ENCODE measurements at regions not wholly inside any gene's neighbourhood (a gene's known extent, or its start where the extent isn't known, plus 50 kb on each side); places are given as distances from the start of the nearest gene placed in this dataset.

DNA sequence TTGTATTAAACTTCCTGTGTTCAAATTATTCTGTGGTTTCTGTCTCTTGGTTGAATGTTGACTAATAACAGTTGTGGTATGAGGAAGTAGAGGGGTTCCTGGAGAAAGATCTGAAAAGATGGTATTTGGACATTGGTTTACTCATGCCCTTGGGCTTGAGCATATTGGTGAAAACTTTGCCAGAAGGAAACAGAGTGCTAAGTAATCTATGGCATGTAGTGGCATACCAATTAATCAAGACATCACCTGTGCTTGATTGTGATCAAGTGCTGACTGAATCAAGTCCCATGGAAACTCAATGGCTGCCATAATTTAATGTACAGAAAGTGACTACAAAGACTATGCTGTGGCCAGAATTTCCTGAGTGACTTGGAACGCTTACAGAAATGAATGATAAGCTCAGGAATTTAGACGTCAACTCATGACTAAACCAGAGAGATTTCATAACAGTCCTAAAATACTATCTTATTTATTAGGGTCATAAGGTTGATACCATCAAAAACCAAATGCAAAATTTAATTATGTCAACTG, 2062.9 kb downstream of the ARAP2 start:
- TF ChIP-seq POLR2A (IDR thresholded peaks at IDR 0.05) = no peak
- TF ChIP-seq CTCF (IDR thresholded peaks at IDR 0.05) = no peak
